Activated CD4-positive, alpha-beta memory T cell treated with anti-CD3 and anti-CD28 coated beads, Interleukin-2, amount 10 ng/mL, durations not matched to agents 7 days and 5 days (primary cell): ENCODE measurements at regions not wholly inside any gene's neighbourhood (a gene's known extent, or its start where the extent isn't known, plus 50 kb on each side); places are given as distances from the start of the nearest gene placed in this dataset.

Experiments
- CTCF ChIA-PET: fragments of 350-600 bp; sonication (Branson Sonifier 250); formaldehyde crosslinking; loops from one replicate; lab custom pipeline; 2021; ENCODE audit warnings: antibody characterized with exemption, inconsistent platforms; lab: Charles Lee
- POLR2A ChIA-PET: fragments of 350-600 bp; sonication (Branson Sonifier 250); formaldehyde crosslinking; loops from one replicate; lab custom pipeline; 2021; ENCODE audit warnings: antibody characterized with exemption; lab: Charles Lee
- DNase-seq: peaks from one replicate; pipeline ENCODE4 v3.0.0-alpha.2; 2020
- H3K27ac Mint-ChIP-seq: one replicate; pipeline ENCODE4 v1.8.0; 2021; ENCODE audit warnings: mild to moderate bottlenecking, mixed read lengths
- H3K27me3 Mint-ChIP-seq: one replicate; pipeline ENCODE4 v1.8.0; 2021; ENCODE audit warnings: mixed read lengths
- H3K36me3 Mint-ChIP-seq: one replicate; pipeline ENCODE4 v1.8.0; 2021; ENCODE audit warnings: low read depth, mixed read lengths
- H3K4me1 Mint-ChIP-seq: one replicate; pipeline ENCODE4 v1.8.0; 2021; ENCODE audit warnings: mixed read lengths
- H3K4me3 Mint-ChIP-seq: one replicate; pipeline ENCODE4 v1.8.0; 2021; ENCODE audit warnings: mild to moderate bottlenecking, mixed read lengths
- H3K9me3 Mint-ChIP-seq: one replicate; pipeline ENCODE4 v1.8.0; 2021; ENCODE audit warnings: mixed read lengths

- DNase-seq, result no peak
- CTCF ChIA-PET, result no interaction called here
- no peak overlapping the region for H3K4me3 Mint-ChIP-seq
- H3K36me3 Mint-ChIP-seq, result peaks cover 3% of the 10 kb centered on the region
- POLR2A ChIA-PET, result interaction anchor here (1.1 kb wide), 1 partner anchor 10 kb away, joined by 3 read pairs; no protein-coding TSS in a partner anchor
- H3K4me1 Mint-ChIP-seq, result peaks cover 3% of the 10 kb centered on the region
- H3K9me3 Mint-ChIP-seq, result peaks cover 5% of the 10 kb centered on the region
- no peaks in the 10 kb centered on the region for H3K27me3 Mint-ChIP-seq
- H3K27ac Mint-ChIP-seq, result no peak overlapping the region
These were observed 414.1 kb upstream of the ID2 start for GRCh38 chr2:8267721-8268120.

GRCh38 chr2:8268172-8268783 lies 413.6 kb upstream of the ID2 start:
- DNase-seq, result no peak
- Mint-ChIP-seq H3K27ac (no peak overlapping the region), H3K4me1 (peaks cover 4% of the 10 kb centered on the region), H3K27me3 (peaks cover under 1% of the 10 kb centered on the region), H3K9me3 (peaks cover 5% of the 10 kb centered on the region), H3K4me3 (no peak overlapping the region), H3K36me3 (peaks cover 3% of the 10 kb centered on the region)
- POLR2A ChIA-PET, result interaction anchor here (1.1 kb wide), 1 partner anchor 10 kb away, joined by 3 read pairs; no protein-coding TSS in a partner anchor
- CTCF ChIA-PET, result no interaction called here

GRCh38 chr2:8270699-8271098 lies 411.2 kb upstream of the ID2 start:
- H3K27me3 Mint-ChIP-seq, result peaks cover 4% of the 10 kb centered on the region
- CTCF ChIA-PET, result interaction anchor here (0.9 kb wide), 1 partner anchor 13 kb away, joined by 3 read pairs; no protein-coding TSS in a partner anchor
- H3K4me1 Mint-ChIP-seq, result peaks cover 8% of the 10 kb centered on the region
- peaks cover 5% of the 10 kb centered on the region for H3K9me3 Mint-ChIP-seq
- no peak for DNase-seq
- no peak overlapping the region for H3K4me3 Mint-ChIP-seq
- no peak overlapping the region for H3K27ac Mint-ChIP-seq
- peaks cover 5% of the 10 kb centered on the region for H3K36me3 Mint-ChIP-seq
- POLR2A ChIA-PET, result interaction anchor here (1.3 kb wide), 1 partner anchor 31 kb away, joined by 3 read pairs; no protein-coding TSS in a partner anchor

GRCh38 chr2:8271461-8271860 lies 410.4 kb upstream of the ID2 start:
- Mint-ChIP-seq H3K36me3 (peaks cover 6% of the 10 kb centered on the region), H3K27me3 (peaks cover 4% of the 10 kb centered on the region), H3K4me1 (peaks cover 8% of the 10 kb centered on the region), H3K4me3 (no peak overlapping the region), H3K27ac (no peak overlapping the region), H3K9me3 (peaks cover 5% of the 10 kb centered on the region)
- no peak for DNase-seq
- POLR2A ChIA-PET, result interaction anchor here (1.3 kb wide), 1 partner anchor 30 kb away, joined by 3 read pairs; no protein-coding TSS in a partner anchor
- CTCF ChIA-PET, result interaction anchor here (0.9 kb wide), 1 partner anchor 13 kb away, joined by 3 read pairs; no protein-coding TSS in a partner anchor

- DNase-seq, result no peak
- Mint-ChIP-seq H3K9me3 (no peaks in the 10 kb centered on the region), H3K27me3 (peaks cover 4% of the 10 kb centered on the region), H3K36me3 (peaks cover 11% of the 10 kb centered on the region), H3K4me1 (peaks cover 30% of the 10 kb centered on the region), H3K4me3 (no peak overlapping the region), H3K27ac (no peak overlapping the region)
- ChIA-PET CTCF (no interaction called here), POLR2A (no interaction called here)
These were observed 405.8 kb upstream of the ID2 start for GRCh38 chr2:8276026-8276425.

- ChIA-PET POLR2A (interaction anchor here (0.9 to 1.4 kb wide), 4 partner anchors 11 to 404 kb away, joined by 3 to 4 read pairs (median 4); partner anchors contain the start of gene ID2), CTCF (no interaction called here)
- Mint-ChIP-seq H3K36me3 (peaks cover 10% of the 10 kb centered on the region), H3K27me3 (peaks cover 4% of the 10 kb centered on the region), H3K4me3 (no peak overlapping the region), H3K9me3 (no peaks in the 10 kb centered on the region), H3K4me1 (peaks cover 45% of the 10 kb centered on the region), H3K27ac (no peak overlapping the region)
- DNase-seq, result no peak
These were observed 403.8 kb upstream of the ID2 start for GRCh38 chr2:8277921-8278571.

GRCh38 chr2:8278709-8279354 lies 403.0 kb upstream of the ID2 start:
- H3K27me3 Mint-ChIP-seq, result no peaks in the 10 kb centered on the region
- H3K27ac Mint-ChIP-seq, result no peak overlapping the region
- no peaks in the 10 kb centered on the region for H3K9me3 Mint-ChIP-seq
- peaks cover 48% of the 10 kb centered on the region for H3K4me1 Mint-ChIP-seq
- H3K36me3 Mint-ChIP-seq, result peaks cover 8% of the 10 kb centered on the region
- H3K4me3 Mint-ChIP-seq, result no peak overlapping the region
- CTCF ChIA-PET, result no interaction called here
- POLR2A ChIA-PET, result interaction anchor here (0.9 to 1.4 kb wide), 3 partner anchors 23 to 403 kb away, joined by 3 to 4 read pairs (median 4); partner anchors contain the start of gene ID2
- DNase-seq, result no peak

- ChIA-PET CTCF (no interaction called here), POLR2A (no interaction called here)
- no peak overlapping the region for H3K4me3 Mint-ChIP-seq
- H3K4me1 Mint-ChIP-seq, result peaks cover 52% of the 10 kb centered on the region
- no peak overlapping the region for H3K27ac Mint-ChIP-seq
- no peak for DNase-seq
- no peaks in the 10 kb centered on the region for H3K9me3 Mint-ChIP-seq
- H3K36me3 Mint-ChIP-seq, result peaks cover 8% of the 10 kb centered on the region
- no peaks in the 10 kb centered on the region for H3K27me3 Mint-ChIP-seq
These were observed 402.4 kb upstream of the ID2 start for GRCh38 chr2:8279506-8279905.

GRCh38 chr2:8281234-8281633 lies 400.6 kb upstream of the ID2 start:
- ChIA-PET CTCF (no interaction called here), POLR2A (interaction anchor here (1.1 to 2.6 kb wide), 6 partner anchors 32 to 401 kb away, joined by 3 to 15 read pairs (median 6); partner anchors contain the start of gene ID2)

GRCh38 chr2:8281950-8282857 lies 399.7 kb upstream of the ID2 start:
- peaks cover 55% of the 10 kb centered on the region for H3K4me1 Mint-ChIP-seq
- H3K36me3 Mint-ChIP-seq, result peaks cover 3% of the 10 kb centered on the region
- ChIA-PET POLR2A (interaction anchor here (0.8 to 2.6 kb wide), 12 partner anchors 19 to 557 kb away, joined by 3 to 15 read pairs (median 4); partner anchors contain the start of gene ID2), CTCF (interaction anchor here (1.0 to 1.3 kb wide), 2 partner anchors 19 to 263 kb away, joined by 4 to 6 read pairs; no protein-coding TSS in a partner anchor)
- peak overlapping the region; percentile 79 for H3K4me3 Mint-ChIP-seq
- H3K9me3 Mint-ChIP-seq, result no peaks in the 10 kb centered on the region
- peak; percentile 45 for DNase-seq
- no peaks in the 10 kb centered on the region for H3K27me3 Mint-ChIP-seq
- peak overlapping the region; percentile 88 for H3K27ac Mint-ChIP-seq

More at GRCh38 chr2:8281234-8281633, 400.6 kb upstream of the ID2 start:
- H3K36me3 Mint-ChIP-seq, result peaks cover 8% of the 10 kb centered on the region
- H3K27me3 Mint-ChIP-seq, result no peaks in the 10 kb centered on the region
- peaks cover 55% of the 10 kb centered on the region for H3K4me1 Mint-ChIP-seq
- H3K9me3 Mint-ChIP-seq, result no peaks in the 10 kb centered on the region
- H3K27ac Mint-ChIP-seq, result peak overlapping the region; percentile 88
- no peak for DNase-seq
- peak overlapping the region; percentile 79 for H3K4me3 Mint-ChIP-seq

- CTCF ChIA-PET, result interaction anchor here (1.0 to 1.3 kb wide), 2 partner anchors 18 to 262 kb away, joined by 4 to 6 read pairs; no protein-coding TSS in a partner anchor
- Mint-ChIP-seq H3K36me3 (peaks cover 3% of the 10 kb centered on the region), H3K9me3 (peaks cover 2% of the 10 kb centered on the region), H3K4me1 (peaks cover 51% of the 10 kb centered on the region), H3K27me3 (peaks cover 2% of the 10 kb centered on the region), H3K27ac (peak overlapping the region; percentile 88), H3K4me3 (peak overlapping the region; percentile 79)
- no peak for DNase-seq
- POLR2A ChIA-PET, result interaction anchor here (0.8 to 2.6 kb wide), 11 partner anchors 18 to 557 kb away, joined by 3 to 15 read pairs (median 4); partner anchors contain the start of gene ID2
These were observed 399.0 kb upstream of the ID2 start for GRCh38 chr2:8282858-8283252.

- H3K36me3 Mint-ChIP-seq, result peaks cover 8% of the 10 kb centered on the region
- POLR2A ChIA-PET, result interaction anchor here (1.0 kb wide), 1 partner anchor 260 kb away, joined by 4 read pairs; no protein-coding TSS in a partner anchor
- H3K27ac Mint-ChIP-seq, result no peak overlapping the region
- H3K9me3 Mint-ChIP-seq, result peaks cover 8% of the 10 kb centered on the region
- peaks cover 6% of the 10 kb centered on the region for H3K27me3 Mint-ChIP-seq
- no peak overlapping the region for H3K4me3 Mint-ChIP-seq
- peaks cover 34% of the 10 kb centered on the region for H3K4me1 Mint-ChIP-seq
- DNase-seq, result no peak
- CTCF ChIA-PET, result interaction anchor here (1.0 to 1.3 kb wide), 3 partner anchors 9 to 260 kb away, joined by 3 to 4 read pairs (median 3); no protein-coding TSS in a partner anchor
These were observed 396.8 kb upstream of the ID2 start for GRCh38 chr2:8285081-8285480.
